Stimulated activated CD8-positive, alpha-beta memory T cell treated with anti-CD3 and anti-CD28 coated beads, Interleukin-2, amount 100 ng/mL, for 48 hours (primary cell): ENCODE measurements at regions not wholly inside any gene's neighbourhood (a gene's known extent, or its start where the extent isn't known, plus 50 kb on each side); places are given as distances from the start of the nearest gene placed in this dataset.
"Not testable (repeated sequence)": the region's sequence is repeated elsewhere in the genome, so short reads cannot be mapped to it uniquely, and the experiment has no call there.

Experiments
- DNase-seq, 2 donors: peaks; one replicate each; pipeline ENCODE4 v3.0.0-alpha.2; 2020; ENCODE audit warnings: low read depth in 2 of 2

GRCh38 chr9:96131825-96132224, 170.2 kb downstream of the HSD17B3 start:
- no peak for DNase-seq

GRCh38 chr9:96130970-96131369, 171.0 kb downstream of the HSD17B3 start:
- DNase-seq: no peak

GRCh38 chr9:96129747-96130146, 172.2 kb downstream of the HSD17B3 start:
- DNase-seq: no peak

GRCh38 chr9:96128880-96129279, 173.1 kb downstream of the HSD17B3 start:
- DNase-seq: no peak

- no peak for DNase-seq
These were observed 175.6 kb downstream of the HSD17B3 start for GRCh38 chr9:96126321-96126881.

GRCh38 chr9:96125624-96126023, 176.4 kb downstream of the HSD17B3 start:
- DNase-seq: no peak

- DNase-seq: no peak
These were observed 179.2 kb downstream of the HSD17B3 start for GRCh38 chr9:96122751-96123150.

GRCh38 chr9:96122282-96122681, 179.7 kb downstream of the HSD17B3 start:
- no peak for DNase-seq

GRCh38 chr9:96121136-96121535, 180.8 kb downstream of the HSD17B3 start:
- DNase-seq: no peak

GRCh38 chr9:96117398-96118080, 184.4 kb downstream of the HSD17B3 start:
- no peak for DNase-seq

- no peak for DNase-seq
These were observed 185.5 kb downstream of the HSD17B3 start for GRCh38 chr9:96116275-96117064.

- DNase-seq: no peak
These were observed 186.1 kb downstream of the HSD17B3 start for GRCh38 chr9:96115836-96116235.

- DNase-seq: no peak
These were observed 188.9 kb downstream of the HSD17B3 start for GRCh38 chr9:96113032-96113431.

GRCh38 chr9:96109680-96110351, 192.2 kb downstream of the HSD17B3 start:
- DNase-seq: no peak

GRCh38 chr9:96108691-96109380, 193.1 kb downstream of the HSD17B3 start:
- DNase-seq: no peak

- DNase-seq: no peak
These were observed 194.5 kb downstream of the HSD17B3 start for GRCh38 chr9:96107436-96107835.

GRCh38 chr9:96100385-96101300, 201.3 kb downstream of the HSD17B3 start:
- no peak for DNase-seq

GRCh38 chr9:96090630-96091029, 211.3 kb downstream of the HSD17B3 start:
- DNase-seq: not testable (repeated sequence)

GRCh38 chr9:96089452-96090085, 212.4 kb downstream of the HSD17B3 start:
- no peak for DNase-seq

- DNase-seq: no peak
These were observed 213.0 kb downstream of the ERCC6L2 start for GRCh38 chr9:96088510-96088909.
